SK-N-SH (cell line): ENCODE measurements at regions not wholly inside any gene's neighbourhood (a gene's known extent, or its start where the extent isn't known, plus 50 kb on each side); places are given as distances from the start of the nearest gene placed in this dataset.

Experiments
- CTCF ChIA-PET: fragments of 300-600, 350-600 bp; formaldehyde crosslinking; extraction: SDS; loops from one replicate; lab custom pipeline; 2021; lab: Yijun Ruan, JAX
- POLR2A ChIA-PET: fragments of 350-600 bp; sonication (Branson Sonifier 250); formaldehyde crosslinking; extraction: SDS; loops from one replicate; lab custom pipeline; 2020; ENCODE audit warnings: antibody characterized with exemption, inconsistent platforms; lab: Yijun Ruan, JAX
- DNase-seq: peaks from one replicate; pipeline ENCODE4 v3.0.0; 2012
- H2AFZ ChIP-seq: fragments of 200-600 bp; sonication (generic); 2 replicates; pipeline ENCODE4 v1.8.1; 2016; ENCODE audit warnings: antibody characterized with exemption, mild to moderate bottlenecking, low read depth
- H3F3A ChIP-seq: fragments of 200-600 bp; sonication (generic); replicated peaks from 2 replicates; pipeline ENCODE3; 2016; ENCODE audit warnings: antibody characterized with exemption, mild to moderate bottlenecking; ENCODE audit not compliant: insufficient read depth
- H3K27ac ChIP-seq, 2 experiments: fragments of 200-500 bp in 1 of 2; fragments of 200-600 bp in 1 of 2; sonication (Bioruptor generic) in 1 of 2; sonication (generic), shearing (Covaris generic) in 1 of 2; 2 replicates each; pipeline versions ENCODE4 v1.5.1 to v1.6.1; 2014 to 2016; ENCODE audit warnings: low read depth in 2 of 2, inconsistent platforms in 1 of 2, low read length in 1 of 2, mild to moderate bottlenecking in 1 of 2, mixed read lengths in 1 of 2
- H3K27me3 ChIP-seq: fragments of 200-600 bp; sonication (generic), shearing (Covaris generic); 2 replicates; pipeline ENCODE4 v1.6.1; 2016; ENCODE audit warnings: mixed run types; ENCODE audit not compliant: insufficient read depth
- H3K36me3 ChIP-seq, 2 experiments: fragments of 200-500 bp in 1 of 2; fragments of 200-600 bp in 1 of 2; sonication (Bioruptor generic) in 1 of 2; sonication (generic) in 1 of 2; replicated peaks in 1 of 2; 2 replicates each; pipeline versions ENCODE3 to v1.5.1; 2014 to 2016; ENCODE audit warnings: low read length in 1 of 2, mild to moderate bottlenecking in 1 of 2; ENCODE audit not compliant: insufficient read depth in 2 of 2, control insufficient read depth in 1 of 2
- H3K4me1 ChIP-seq, 2 experiments: fragments of 200-500 bp in 1 of 2; fragments of 200-600 bp in 1 of 2; sonication (Bioruptor generic) in 1 of 2; sonication (generic), shearing (Covaris generic) in 1 of 2; 2 replicates each; pipeline versions ENCODE4 v1.5.1 to v1.6.1; 2014 to 2016; ENCODE audit warnings: low read depth in 1 of 2, low read length in 1 of 2, mixed run types in 1 of 2; ENCODE audit not compliant: insufficient read depth in 2 of 2, control insufficient read depth in 1 of 2
- H3K4me2 ChIP-seq: fragments of 200-600 bp; sonication (generic), shearing (Covaris generic); 2 replicates; pipeline ENCODE4 v1.6.1; 2017; ENCODE audit warnings: mixed run types
- H3K4me3 ChIP-seq, 2 experiments: fragments of 200-500 bp in 1 of 2; fragments of 200-600 bp in 1 of 2; sonication (Bioruptor generic) in 1 of 2; sonication (generic), shearing (Covaris generic) in 1 of 2; 2 replicates each; pipeline versions ENCODE4 v1.5.1 to v1.8.1; 2014 to 2016; ENCODE audit warnings: low read depth in 2 of 2, inconsistent platforms in 1 of 2, low read length in 1 of 2, mild to moderate bottlenecking in 1 of 2, mixed read lengths in 1 of 2, moderate library complexity in 1 of 2
- H3K79me2 ChIP-seq: fragments of 200-600 bp; sonication (generic); 2 replicates; pipeline ENCODE4 v1.8.1; 2017; ENCODE audit warnings: mild to moderate bottlenecking; ENCODE audit not compliant: insufficient read depth
- H3K9ac ChIP-seq: fragments of 200-600 bp; sonication (generic); 2 replicates; pipeline ENCODE4 v1.6.1; 2017; ENCODE audit warnings: mixed run types
- H3K9me2 ChIP-seq: fragments of 200-600 bp; sonication (generic); 2 replicates; pipeline ENCODE4 v1.6.1; 2017; ENCODE audit warnings: mixed run types
- H3K9me3 ChIP-seq: fragments of 200-600 bp; sonication (generic); 2 replicates; pipeline ENCODE4 v1.6.1; 2017; ENCODE audit warnings: mixed run types, mild to moderate bottlenecking, moderate library complexity
- H4K20me1 ChIP-seq: fragments of 200-600 bp; sonication (generic); 2 replicates; pipeline ENCODE4 v1.6.1; 2017; ENCODE audit warnings: mild to moderate bottlenecking, mixed run types; ENCODE audit not compliant: insufficient read depth
- ELF1 ChIP-seq: IDR thresholded peaks from 2 replicates; pipeline ENCODE4 v1.4.0; 2012
- EP300 ChIP-seq, 2 experiments: IDR thresholded peaks; 2 replicates each; pipeline versions ENCODE4 v1.4.0 to v1.6.1; 2012; ENCODE audit warnings: borderline replicate concordance in 1 of 2, low read depth in 1 of 2, low read length in 1 of 2
- IRF3 ChIP-seq: fragments of 150-350 bp; IDR thresholded peaks from 2 replicates; pipeline ENCODE4 v1.6.1; 2016; ENCODE audit warnings: mild to moderate bottlenecking, low read depth, low read length
- JUND ChIP-seq: IDR thresholded peaks from 2 replicates; pipeline ENCODE4 v1.4.0; 2012
- NFIC ChIP-seq: IDR thresholded peaks from 2 replicates; pipeline ENCODE4 v1.4.0; 2012; ENCODE audit warnings: borderline replicate concordance
- TCF12 ChIP-seq: IDR thresholded peaks from 2 replicates; pipeline ENCODE4 v1.4.0; 2012
- USF2 ChIP-seq: fragments of 150-350 bp; IDR thresholded peaks from 2 replicates; pipeline ENCODE4 v1.6.1; 2017; ENCODE audit warnings: antibody characterized with exemption, low read length, low read depth, borderline replicate concordance
- WGBS: methylation state at CpG from one replicate; pipeline ENCODE4 v1.1.6; 2017; ENCODE audit warnings: low lambda C conversion rate; 5-methylcytosine and 5-hydroxymethylcytosine counted together
- TF ChIP-seq, protein P1 (sequence below): IDR thresholded peaks from 2 replicates; pipeline ENCODE4; 2012

GRCh38 chr3:150352931-150353330 lies 55.2 kb upstream of the TSC22D2 start (continued):
- TF ChIP-seq NFIC, result no peak
- TF ChIP-seq, all 33 proteins: peak for 0

DNA sequence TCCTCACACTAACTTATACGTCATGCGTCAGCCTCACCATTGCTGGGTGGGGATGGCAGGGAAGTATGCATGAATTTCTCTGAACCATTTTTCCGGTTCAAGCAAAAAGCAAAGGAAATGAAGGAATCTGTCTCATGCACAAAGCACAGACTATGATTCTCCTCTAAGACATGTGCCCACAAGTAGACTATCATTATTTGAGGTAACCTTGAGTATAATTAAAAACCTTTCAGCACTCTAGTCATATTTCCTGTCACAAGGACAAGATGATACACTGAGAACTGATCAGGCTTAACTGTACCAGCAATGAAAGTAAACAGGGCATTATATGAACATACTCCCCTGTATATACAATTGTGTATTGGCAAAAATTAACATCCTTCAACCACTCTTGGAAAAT lies 56.7 kb upstream of the TSC22D2 start:
- WGBS, result 98% methylated on average over 3 of the region's 3 CpGs
- ChIA-PET POLR2A (no interaction called here), CTCF (no interaction called here)

GRCh38 chr3:150349314-150350097 lies 58.6 kb upstream of the TSC22D2 start:
- H3K79me2 ChIP-seq, result no peaks in the 10 kb centered on the region
- ChIA-PET POLR2A (no interaction called here), CTCF (interaction anchor here (0.8 kb wide), 1 partner anchor 146 kb away, joined by 3 read pairs; no protein-coding TSS in a partner anchor)
- no peak overlapping the region for H3K4me3 ChIP-seq
- H2AFZ ChIP-seq, result no peak overlapping the region
- H3K27ac ChIP-seq, result peak overlapping the region; percentile 71 to 73; a peak in 3 of 4 replicates
- 78% methylated on average over 7 of the region's 7 CpGs for WGBS
- no peaks in the 10 kb centered on the region for H3K9me3 ChIP-seq
- H3K9ac ChIP-seq, result no peak overlapping the region
- TF ChIP-seq EP300 (IDR thresholded peaks at IDR 0.05; ENCODE audit: borderline replicate concordance in 1 of 2, low read depth in 1 of 2, low read length in 1 of 2) (no peak; a peak in 1 of 4 replicates), USF2 (no peak), TCF12 (peak; percentile 53), JUND (peak; percentile 9; the same call in 1 of the 2 replicates), NFIC (peak; percentile 58)
- TF ChIP-seq, protein P1, sequence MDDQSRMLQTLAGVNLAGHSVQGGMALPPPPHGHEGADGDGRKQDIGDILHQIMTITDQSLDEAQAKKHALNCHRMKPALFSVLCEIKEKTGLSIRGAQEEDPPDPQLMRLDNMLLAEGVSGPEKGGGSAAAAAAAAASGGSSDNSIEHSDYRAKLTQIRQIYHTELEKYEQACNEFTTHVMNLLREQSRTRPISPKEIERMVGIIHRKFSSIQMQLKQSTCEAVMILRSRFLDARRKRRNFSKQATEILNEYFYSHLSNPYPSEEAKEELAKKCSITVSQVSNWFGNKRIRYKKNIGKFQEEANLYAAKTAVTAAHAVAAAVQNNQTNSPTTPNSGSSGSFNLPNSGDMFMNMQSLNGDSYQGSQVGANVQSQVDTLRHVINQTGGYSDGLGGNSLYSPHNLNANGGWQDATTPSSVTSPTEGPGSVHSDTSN, result peak; percentile 67
- H3K4me1 ChIP-seq, result peaks cover 12 to 33% of the 10 kb centered on the region in 2 experiments
- H3F3A ChIP-seq, result peaks cover 12% of the 10 kb centered on the region
- no peak for DNase-seq
- H4K20me1 ChIP-seq, result no peaks in the 10 kb centered on the region
- no peaks in the 10 kb centered on the region for H3K36me3 ChIP-seq
- H3K27me3 ChIP-seq, result no peaks in the 10 kb centered on the region
- H3K4me2 ChIP-seq, result 0 out of 2 replicates have a peak overlapping the region, but pooled peaks have one; percentile 13
- H3K9me2 ChIP-seq, result no peaks in the 10 kb centered on the region

More for the DNA sequence above, 56.7 kb upstream of the TSC22D2 start:
- H3K9ac ChIP-seq, result no peak overlapping the region
- no peaks in the 10 kb centered on the region for H4K20me1 ChIP-seq
- no peak overlapping the region for H3K4me3 ChIP-seq
- H3K4me2 ChIP-seq, result no peak overlapping the region
- H3K27me3 ChIP-seq, result no peaks in the 10 kb centered on the region
- H3K9me3 ChIP-seq, result no peaks in the 10 kb centered on the region
- no peak overlapping the region for H3K27ac ChIP-seq
- no peaks in the 10 kb centered on the region for H3K9me2 ChIP-seq
- H3K4me1 ChIP-seq, result peaks cover 9 to 28% of the 10 kb centered on the region in 2 experiments
- no peaks in the 10 kb centered on the region for H3K79me2 ChIP-seq
- no peaks in the 10 kb centered on the region for H3K36me3 ChIP-seq
- H3F3A ChIP-seq, result peaks cover 12% of the 10 kb centered on the region
- no peak for DNase-seq
- TF ChIP-seq IRF3, result no peak
- TF ChIP-seq ELF1, result no peak
- H2AFZ ChIP-seq, result no peak overlapping the region
